Right atrium auricular region (tissue), 2 donors: ENCODE measurements at regions not wholly inside any gene's neighbourhood (a gene's known extent, or its start where the extent isn't known, plus 50 kb on each side); places are given as distances from the start of the nearest gene placed in this dataset.

Source experiments
- DNase-seq: peaks from one replicate; pipeline ENCODE4 v3.0.0-alpha.2; 2019; ENCODE audit warnings: low spot score
- H3K27ac ChIP-seq, 2 donors: fragments of 200-600 bp; sonication (generic); 1 replicate in 1 of 2; 2 replicates in 1 of 2; pipeline ENCODE4 v1.5.1; 2016 to 2019
- H3K27me3 ChIP-seq, 2 donors: fragments of 200-600 bp; sonication (generic); one replicate each; pipeline versions ENCODE4 v1.5.1 to v1.6.0; 2017 to 2019
- H3K36me3 ChIP-seq: fragments of 200-600 bp; sonication (generic); one replicate; pipeline ENCODE4 v1.5.1; 2016
- H3K4me1 ChIP-seq, 2 donors: fragments of 200-600 bp; sonication (generic); one replicate each; pipeline versions ENCODE4 v1.5.1 to v1.6.0; 2017 to 2019
- H3K4me3 ChIP-seq, 2 donors: fragments of 200-600 bp; sonication (generic); 1 replicate in 1 of 2; 2 replicates in 1 of 2; pipeline ENCODE4 v1.5.1; 2017 to 2019; ENCODE audit warnings: mild to moderate bottlenecking in 1 of 2, moderate library complexity in 1 of 2
- H3K9me3 ChIP-seq, 2 donors: fragments of 200-600 bp; sonication (generic); one replicate each; pipeline ENCODE4 v1.5.1; 2019
- TF ChIP-seq, protein P1 (sequence below), 2 donors: fragments of 200-600 bp; sonication (generic); IDR thresholded peaks; one replicate each; pipeline ENCODE4 v1.5.1; 2019; ENCODE audit warnings: antibody characterized with exemption in 2 of 2

- Histone ChIP-seq H3K4me3 (no peak overlapping the region), H3K9me3 (no peaks in the 10 kb centered on the region), H3K4me1 (no peaks in the 10 kb centered on the region), H3K27ac (no peak overlapping the region), H3K36me3 (no peaks in the 10 kb centered on the region), H3K27me3 (no peaks in the 10 kb centered on the region)
- no peak for DNase-seq
- TF ChIP-seq, protein P1, sequence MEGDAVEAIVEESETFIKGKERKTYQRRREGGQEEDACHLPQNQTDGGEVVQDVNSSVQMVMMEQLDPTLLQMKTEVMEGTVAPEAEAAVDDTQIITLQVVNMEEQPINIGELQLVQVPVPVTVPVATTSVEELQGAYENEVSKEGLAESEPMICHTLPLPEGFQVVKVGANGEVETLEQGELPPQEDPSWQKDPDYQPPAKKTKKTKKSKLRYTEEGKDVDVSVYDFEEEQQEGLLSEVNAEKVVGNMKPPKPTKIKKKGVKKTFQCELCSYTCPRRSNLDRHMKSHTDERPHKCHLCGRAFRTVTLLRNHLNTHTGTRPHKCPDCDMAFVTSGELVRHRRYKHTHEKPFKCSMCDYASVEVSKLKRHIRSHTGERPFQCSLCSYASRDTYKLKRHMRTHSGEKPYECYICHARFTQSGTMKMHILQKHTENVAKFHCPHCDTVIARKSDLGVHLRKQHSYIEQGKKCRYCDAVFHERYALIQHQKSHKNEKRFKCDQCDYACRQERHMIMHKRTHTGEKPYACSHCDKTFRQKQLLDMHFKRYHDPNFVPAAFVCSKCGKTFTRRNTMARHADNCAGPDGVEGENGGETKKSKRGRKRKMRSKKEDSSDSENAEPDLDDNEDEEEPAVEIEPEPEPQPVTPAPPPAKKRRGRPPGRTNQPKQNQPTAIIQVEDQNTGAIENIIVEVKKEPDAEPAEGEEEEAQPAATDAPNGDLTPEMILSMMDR (IDR thresholded peaks at IDR 0.05) = no peak
Observed at GRCh38 chrX:121146059-121146628, 98.7 kb downstream of the GLUD2 start.

DNA sequence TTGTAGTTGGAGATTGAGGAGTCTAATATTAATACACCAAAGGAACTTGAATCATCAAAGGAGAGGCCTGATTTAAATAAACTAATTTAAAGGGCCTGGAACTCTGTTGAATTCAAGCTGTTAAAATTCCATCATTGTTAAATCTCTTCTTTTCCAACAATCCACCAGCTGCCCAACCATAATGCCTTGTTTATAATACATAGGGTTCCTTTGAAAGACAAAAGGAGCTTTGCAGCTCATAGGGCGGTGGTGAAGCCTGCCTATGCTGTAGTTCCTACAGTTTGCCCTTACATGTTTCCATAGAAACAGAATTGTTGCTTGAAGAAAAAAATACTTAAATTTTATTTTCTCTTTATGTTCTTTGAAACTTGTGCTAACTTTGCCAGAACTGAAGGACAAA, 102.8 kb downstream of the GLUD2 start:
- Histone ChIP-seq H3K27ac (no peak overlapping the region), H3K4me3 (no peak overlapping the region), H3K4me1 (no peaks in the 10 kb centered on the region)

DNA sequence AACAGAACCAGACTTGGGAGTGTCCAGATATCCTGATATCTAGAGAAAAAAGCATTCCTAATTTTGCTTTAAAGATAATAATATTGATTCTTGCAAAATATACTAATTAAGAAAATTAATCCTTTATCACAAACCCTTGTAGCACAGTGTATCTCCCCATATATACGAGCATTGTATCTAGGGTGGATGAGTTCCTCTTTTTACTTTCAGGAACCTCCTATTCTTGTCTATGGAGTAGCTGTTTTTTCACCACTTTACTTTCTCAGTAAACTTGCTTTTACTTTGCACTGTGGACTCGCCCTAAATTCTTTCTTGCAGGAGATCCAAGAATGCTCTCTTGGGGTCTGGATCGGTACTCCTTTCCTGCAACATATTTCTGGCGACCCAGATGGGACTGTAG, 103.9 kb downstream of the GLUD2 start:
- Histone ChIP-seq H3K9me3 (no peaks in the 10 kb centered on the region), H3K27me3 (no peaks in the 10 kb centered on the region), H3K4me1 (no peaks in the 10 kb centered on the region), H3K36me3 (no peaks in the 10 kb centered on the region), H3K4me3 (no peak overlapping the region), H3K27ac (no peak overlapping the region)
- no peak for DNase-seq
- TF ChIP-seq, protein P1 (IDR thresholded peaks at IDR 0.05) = no peak

More for the DNA sequence above, 102.8 kb downstream of the GLUD2 start:
- DNase-seq = no peak
- Histone ChIP-seq H3K27me3 (no peaks in the 10 kb centered on the region), H3K36me3 (no peaks in the 10 kb centered on the region), H3K9me3 (no peaks in the 10 kb centered on the region)
- TF ChIP-seq, protein P1 (IDR thresholded peaks at IDR 0.05) = no peak

DNA sequence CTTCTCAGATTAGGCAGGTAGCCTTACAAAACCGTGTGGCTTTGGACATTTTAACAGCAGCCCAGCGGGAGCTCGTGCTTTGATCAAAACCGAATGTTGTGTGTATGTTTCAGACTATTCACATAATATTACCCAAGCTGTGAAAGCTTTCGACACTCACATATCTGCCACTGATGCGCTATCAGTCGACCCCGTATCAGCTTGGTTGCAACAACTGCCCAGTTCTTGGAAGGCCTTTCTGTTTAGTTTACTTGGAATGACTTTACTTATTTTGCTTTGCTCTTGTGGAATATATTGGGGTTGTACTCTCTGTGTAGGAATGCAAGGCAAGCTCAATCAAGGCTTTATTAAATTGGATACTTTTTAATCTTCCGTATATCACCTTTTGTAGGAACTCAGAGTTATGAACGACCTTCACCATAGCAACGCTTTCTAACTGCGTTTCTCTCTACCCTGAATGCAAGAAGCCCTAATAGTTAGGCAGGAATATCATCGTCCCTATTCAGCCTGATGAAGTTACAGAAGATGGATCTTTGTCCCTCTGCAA, 107.5 kb downstream of the GLUD2 start:
- Histone ChIP-seq H3K9me3 (no peaks in the 10 kb centered on the region), H3K4me3 (no peak overlapping the region), H3K4me1 (no peaks in the 10 kb centered on the region), H3K27me3 (no peaks in the 10 kb centered on the region), H3K36me3 (no peaks in the 10 kb centered on the region), H3K27ac (no peak overlapping the region)
- no peak for DNase-seq
- TF ChIP-seq, protein P1 (IDR thresholded peaks at IDR 0.05) = no peak

- Histone ChIP-seq H3K36me3 (no peaks in the 10 kb centered on the region), H3K27me3 (no peaks in the 10 kb centered on the region), H3K4me3 (no peak overlapping the region), H3K9me3 (no peaks in the 10 kb centered on the region), H3K27ac (no peak overlapping the region), H3K4me1 (no peaks in the 10 kb centered on the region)
- TF ChIP-seq, protein P1 (IDR thresholded peaks at IDR 0.05) = no peak
- no peak for DNase-seq
Observed at GRCh38 chrX:121160987-121161386, 113.6 kb downstream of the GLUD2 start.

DNA sequence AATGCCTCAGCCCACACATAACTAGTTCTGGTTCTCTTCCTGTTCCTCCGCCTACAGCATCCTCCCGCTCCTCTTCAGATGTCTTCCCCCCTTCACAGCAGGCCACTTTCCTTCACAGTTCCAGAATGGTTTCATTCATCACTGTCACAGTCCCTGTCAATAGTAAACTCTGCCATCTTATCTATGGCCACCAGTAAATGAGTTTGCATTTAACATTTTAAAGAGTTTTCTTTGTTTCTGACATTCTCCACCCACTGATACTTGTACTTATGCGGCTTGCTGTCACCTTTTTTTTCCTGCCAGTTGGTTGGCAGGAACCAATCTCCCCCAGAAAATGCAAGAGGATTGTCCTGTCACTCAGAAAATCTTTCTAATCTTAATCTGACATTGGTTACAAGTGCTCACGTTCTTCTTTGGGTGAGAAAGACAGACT, 114.1 kb downstream of the GLUD2 start:
- no peaks in the 10 kb centered on the region for H3K4me1 ChIP-seq
- TF ChIP-seq, protein P1 (IDR thresholded peaks at IDR 0.05) = no peak
- H3K27ac ChIP-seq = no peak overlapping the region
- no peaks in the 10 kb centered on the region for H3K9me3 ChIP-seq
- no peaks in the 10 kb centered on the region for H3K36me3 ChIP-seq
- no peak overlapping the region for H3K4me3 ChIP-seq
- H3K27me3 ChIP-seq = no peaks in the 10 kb centered on the region
- no peak for DNase-seq
